ENCODE measurements at regions not wholly inside any gene's neighbourhood (a gene's known extent, or its start where the extent isn't known, plus 50 kb on each side); places are given as distances from the start of the nearest gene placed in this dataset.

DNA sequence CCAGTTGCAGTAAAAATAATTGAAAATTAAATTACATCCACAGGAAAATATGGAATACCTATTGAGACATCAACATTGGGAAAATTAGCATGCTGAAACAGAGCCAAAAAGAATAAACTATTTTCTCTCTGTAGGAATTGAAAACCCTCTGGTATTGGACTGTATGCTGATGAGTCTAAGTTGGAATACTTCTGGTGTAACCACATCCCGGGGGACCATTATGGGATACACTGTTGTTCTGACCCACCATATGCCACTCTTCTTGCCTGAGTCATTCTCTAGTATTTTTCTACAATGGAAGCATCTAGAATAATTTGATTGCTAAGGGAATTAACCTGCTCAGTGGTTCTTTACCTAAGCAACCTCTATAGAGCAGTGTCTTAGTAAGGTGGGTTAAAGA is 640.7 kb upstream of the AGA start:
- TF ChIP-seq POLR2A (IDR thresholded peaks at IDR 0.05): no peak
- TF ChIP-seq, protein P1, sequence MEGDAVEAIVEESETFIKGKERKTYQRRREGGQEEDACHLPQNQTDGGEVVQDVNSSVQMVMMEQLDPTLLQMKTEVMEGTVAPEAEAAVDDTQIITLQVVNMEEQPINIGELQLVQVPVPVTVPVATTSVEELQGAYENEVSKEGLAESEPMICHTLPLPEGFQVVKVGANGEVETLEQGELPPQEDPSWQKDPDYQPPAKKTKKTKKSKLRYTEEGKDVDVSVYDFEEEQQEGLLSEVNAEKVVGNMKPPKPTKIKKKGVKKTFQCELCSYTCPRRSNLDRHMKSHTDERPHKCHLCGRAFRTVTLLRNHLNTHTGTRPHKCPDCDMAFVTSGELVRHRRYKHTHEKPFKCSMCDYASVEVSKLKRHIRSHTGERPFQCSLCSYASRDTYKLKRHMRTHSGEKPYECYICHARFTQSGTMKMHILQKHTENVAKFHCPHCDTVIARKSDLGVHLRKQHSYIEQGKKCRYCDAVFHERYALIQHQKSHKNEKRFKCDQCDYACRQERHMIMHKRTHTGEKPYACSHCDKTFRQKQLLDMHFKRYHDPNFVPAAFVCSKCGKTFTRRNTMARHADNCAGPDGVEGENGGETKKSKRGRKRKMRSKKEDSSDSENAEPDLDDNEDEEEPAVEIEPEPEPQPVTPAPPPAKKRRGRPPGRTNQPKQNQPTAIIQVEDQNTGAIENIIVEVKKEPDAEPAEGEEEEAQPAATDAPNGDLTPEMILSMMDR (IDR thresholded peaks at IDR 0.05): no peak
